GM19455 (cell line): ENCODE measurements at regions not wholly inside any gene's neighbourhood (a gene's known extent, or its start where the extent isn't known, plus 50 kb on each side); places are given as distances from the start of the nearest gene placed in this dataset.

Experiments
- ATAC-seq: cut with Tn5 transposase; IDR thresholded peaks from one replicate; pipeline ENCODE4 v1.9.1; 2021; ENCODE audit not compliant: unreplicated experiment

DNA sequence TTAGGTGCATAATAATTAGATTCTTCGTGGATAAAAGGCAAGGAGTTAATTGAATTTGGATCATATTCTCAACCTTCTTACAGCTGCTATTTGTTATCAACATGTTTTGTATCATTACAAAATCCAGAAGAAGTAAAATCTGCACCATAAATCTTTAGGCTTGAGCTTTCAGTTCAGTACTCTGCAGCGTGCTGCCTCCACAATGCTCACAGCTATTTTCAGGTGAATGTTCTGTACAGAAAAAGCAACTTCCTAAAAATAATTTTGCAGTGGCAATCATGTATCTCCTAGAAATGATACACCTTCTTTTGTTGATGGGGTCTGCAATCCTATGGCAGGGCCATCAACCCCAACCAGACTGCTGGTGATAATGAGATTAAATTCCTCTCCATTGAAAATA lies 220.9 kb upstream of the CTNNB1 start:
- ATAC-seq, result no peak

GRCh38 chr3:40979962-40980361 lies 219.3 kb upstream of the CTNNB1 start:
- ATAC-seq, result no peak

DNA sequence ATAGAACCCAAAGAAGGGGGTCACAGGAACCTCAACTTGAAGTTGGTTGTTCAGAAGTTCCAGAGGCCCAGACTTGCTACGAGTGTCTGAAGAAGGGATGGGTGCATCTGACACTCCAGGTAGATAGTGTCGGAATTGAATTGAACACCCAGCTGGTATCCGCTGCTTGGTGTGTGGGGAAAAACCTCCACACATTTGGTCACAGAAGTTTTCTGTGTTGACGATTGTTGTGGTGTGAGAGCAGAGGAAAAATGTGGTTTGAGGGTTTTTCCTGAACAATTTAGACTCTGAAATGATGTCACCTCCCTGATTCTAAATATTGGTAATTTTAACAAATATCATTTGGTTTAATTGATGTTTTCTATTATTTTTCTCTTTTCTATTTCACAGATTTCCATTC lies 218.8 kb upstream of the CTNNB1 start:
- ATAC-seq, result no peak

GRCh38 chr3:40985195-40985594 lies 214.1 kb upstream of the CTNNB1 start:
- ATAC-seq, result no peak

GRCh38 chr3:40988468-40988867 lies 210.8 kb upstream of the CTNNB1 start:
- no peak for ATAC-seq

DNA sequence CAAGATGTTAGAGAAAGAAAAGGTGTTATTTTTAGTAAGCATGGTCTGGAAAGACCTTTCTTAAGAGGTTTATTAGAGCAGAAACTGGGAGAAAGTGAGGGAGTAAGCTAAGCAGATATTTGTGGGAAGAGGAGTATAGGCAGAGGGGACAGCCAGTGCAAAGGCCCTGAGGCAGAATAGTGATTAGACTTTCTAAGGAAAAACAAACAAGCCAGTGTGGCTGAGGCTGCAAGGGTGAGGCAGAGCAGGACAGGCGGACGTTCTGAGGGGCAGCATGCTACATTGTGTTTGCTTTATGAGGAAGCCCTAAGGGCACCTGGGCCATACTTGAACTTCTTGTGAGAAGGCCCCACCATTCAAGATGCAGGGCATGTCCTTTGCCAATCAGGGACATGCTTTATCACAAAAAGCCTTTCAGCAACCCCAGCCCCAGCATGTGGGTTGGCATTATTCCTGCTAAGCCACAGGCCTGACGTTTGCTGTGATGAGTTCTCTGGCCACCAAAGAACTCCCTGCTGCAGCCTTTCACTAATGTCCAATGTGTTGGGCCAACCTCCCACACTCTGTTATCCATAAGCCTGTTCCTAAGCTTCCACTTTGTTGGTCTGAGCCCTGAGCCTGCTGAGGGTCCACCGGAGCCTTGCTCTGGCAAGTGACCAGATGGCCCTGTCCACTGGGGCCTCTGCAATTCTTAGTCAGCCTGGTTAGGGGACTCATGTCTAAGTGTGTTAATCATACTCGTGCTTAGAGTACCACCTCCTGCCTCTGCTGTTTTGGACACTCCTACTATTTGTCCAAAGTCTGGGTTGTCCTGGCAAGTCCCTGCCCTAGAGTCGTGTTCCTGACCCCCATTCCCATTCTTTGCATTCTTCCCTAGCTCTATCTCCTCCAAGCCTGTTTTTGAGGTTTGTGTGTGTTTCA lies 209.9 kb upstream of the CTNNB1 start:
- ATAC-seq, result no peak

DNA sequence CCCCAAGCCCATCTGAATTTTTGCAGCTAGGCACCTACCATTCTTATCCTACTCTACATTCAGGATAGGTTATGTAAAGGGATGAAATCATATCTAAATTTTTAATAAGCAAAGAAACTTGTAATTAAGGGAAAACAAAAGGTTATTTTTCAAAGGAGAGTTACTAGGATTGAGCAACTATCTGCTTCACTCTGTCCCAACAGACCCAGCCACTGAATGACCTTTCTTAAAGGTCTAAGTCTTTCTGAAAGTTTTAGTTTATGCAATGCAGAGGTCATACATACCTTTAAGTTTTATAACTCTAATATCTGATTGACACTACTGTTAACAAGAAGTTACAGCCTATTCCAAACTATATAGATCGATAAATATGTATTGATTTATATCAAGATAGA lies 209.2 kb upstream of the CTNNB1 start:
- ATAC-seq, result no peak

DNA sequence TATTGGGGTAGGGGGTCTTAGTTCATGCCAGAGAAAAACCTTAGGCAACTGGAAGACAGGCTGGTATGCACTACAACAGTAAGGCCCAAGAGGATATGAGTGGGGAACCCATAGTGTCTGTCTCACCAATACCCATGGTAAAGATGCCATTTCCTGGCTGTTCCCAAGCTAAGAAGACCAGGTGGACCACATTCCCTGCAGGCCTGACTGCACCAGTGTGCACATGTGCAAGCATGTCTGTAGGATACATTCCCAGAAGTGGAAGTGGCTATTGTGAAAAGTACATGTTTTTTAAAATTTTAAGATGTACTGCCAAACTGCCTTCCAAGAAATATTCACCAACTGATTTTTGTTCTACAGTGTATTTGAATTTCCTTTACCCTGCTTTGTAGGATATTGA lies 207.3 kb upstream of the CTNNB1 start:
- no peak for ATAC-seq

DNA sequence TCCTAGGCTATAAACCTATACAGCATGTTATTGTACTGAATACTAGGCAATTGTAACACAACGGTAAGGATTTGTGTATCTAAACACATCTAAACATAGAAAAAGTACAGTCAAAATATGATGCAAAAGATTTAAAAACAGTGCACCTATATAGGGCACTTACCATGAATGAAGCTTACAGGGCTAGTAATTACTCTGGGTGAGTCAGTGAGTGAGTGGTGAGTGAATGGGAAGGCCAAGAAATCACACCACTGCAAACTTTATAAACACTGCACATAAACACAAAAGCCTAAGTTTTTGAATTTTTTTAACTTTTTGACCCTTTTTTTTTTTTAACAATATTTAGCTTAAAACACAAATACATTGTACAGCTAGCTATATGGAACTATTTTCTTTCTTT lies 204.7 kb upstream of the CTNNB1 start:
- no peak for ATAC-seq

- no peak for ATAC-seq
Observed at GRCh38 chr3:40995271-40995670, 204.0 kb upstream of the CTNNB1 start.

- ATAC-seq, result no peak
Observed at GRCh38 chr3:40996382-40996781, 202.9 kb upstream of the CTNNB1 start.

DNA sequence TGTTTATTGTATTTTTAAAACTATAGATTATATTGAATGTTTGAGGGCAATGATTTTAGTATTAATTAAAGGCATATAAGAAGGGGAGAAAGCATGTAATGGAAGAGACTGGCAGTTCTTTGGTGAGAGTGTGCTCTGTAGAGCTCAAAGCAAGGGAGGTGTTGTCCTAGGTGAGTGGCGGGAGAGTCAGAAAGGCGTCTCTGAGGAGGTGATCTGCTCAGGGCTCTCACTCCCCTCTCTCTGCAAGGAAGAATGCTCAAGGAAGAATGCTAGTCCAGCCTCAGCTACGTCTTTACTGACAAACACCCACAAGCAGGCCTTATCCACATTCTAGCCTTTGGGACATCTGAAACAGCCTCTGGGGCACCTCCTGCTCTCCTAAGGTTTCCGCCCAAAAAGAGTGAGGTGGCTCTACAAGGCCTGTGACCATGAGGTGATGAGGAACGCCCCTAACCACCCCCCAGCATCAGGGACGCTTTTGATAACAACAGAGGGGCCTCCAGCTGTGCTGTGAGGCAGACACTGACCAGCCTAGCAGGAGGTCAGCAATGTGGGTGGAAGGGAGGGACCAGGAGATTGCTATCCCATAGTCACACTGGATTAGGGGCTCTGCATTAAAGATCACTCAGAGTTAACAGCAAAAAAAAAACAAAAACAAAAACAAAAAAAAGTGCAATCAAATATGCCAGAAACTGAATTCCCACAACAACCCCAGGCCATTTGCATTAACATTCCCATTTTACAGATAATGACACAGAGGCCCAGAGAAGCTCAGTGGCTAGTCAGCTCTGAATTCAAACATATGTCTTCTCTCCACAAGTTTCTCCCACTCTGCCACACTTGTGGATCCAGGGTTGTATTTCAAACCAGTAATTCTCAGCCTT lies 202.2 kb upstream of the CTNNB1 start:
- no peak for ATAC-seq

DNA sequence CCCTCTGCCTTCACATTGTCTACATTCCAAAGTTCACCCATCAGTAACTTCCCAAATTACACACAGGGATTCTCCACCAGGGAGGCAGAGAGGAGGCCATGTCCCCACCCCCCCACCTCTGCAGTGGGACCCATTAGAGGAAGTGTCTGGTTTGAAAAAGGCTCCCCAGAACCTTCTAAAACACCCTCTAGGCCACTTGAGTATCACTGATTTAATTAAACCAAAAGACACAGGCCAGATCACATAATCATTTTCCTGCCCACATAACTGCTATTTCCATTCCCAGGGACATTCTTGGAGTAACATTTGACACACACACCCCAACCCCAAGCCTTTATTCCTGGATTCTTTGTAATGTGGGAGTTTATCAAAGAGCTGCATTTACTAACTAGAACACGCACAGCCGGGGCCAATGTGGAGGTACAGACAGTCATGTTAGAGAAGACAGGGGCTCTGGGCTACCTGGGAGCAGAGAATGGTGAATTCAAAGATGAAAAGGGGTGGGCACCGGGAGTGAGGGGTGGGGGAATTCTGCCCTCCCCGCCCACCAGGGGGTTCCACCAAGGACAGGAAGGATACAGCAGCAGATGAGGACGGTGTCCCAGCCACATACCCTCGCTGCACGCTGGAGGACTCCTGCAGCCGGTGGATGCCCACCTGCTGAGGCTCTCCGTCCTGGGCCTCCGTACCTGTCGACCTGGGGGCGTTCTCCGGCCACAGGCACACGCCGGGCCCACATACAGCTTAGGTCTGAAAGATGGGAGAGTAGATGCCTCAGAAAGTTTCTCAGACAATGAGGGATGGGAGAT lies 201.4 kb upstream of the CTNNB1 start:
- ATAC-seq, result no peak

- no peak for ATAC-seq
Observed at GRCh38 chr3:40999682-41000081, 199.6 kb upstream of the CTNNB1 start.

DNA sequence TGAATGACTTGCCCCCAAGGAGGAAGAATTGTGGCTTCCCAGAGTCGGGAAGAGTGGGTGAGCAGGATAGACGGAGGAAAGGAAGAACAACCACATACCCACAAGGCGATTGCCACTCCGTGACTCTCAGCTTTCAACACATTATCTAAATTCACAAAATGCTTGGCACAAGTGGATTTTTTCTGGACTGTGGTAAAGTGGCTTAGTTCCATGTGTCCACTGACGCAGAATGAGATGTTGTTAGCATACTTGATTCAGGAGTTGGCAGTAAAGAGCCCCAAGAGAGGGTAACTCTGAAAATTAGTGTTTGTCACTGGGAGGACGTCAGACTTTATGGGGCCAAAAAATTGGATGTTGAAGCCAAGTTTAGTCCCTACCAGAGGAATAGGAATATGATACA lies 198.8 kb upstream of the CTNNB1 start:
- no peak for ATAC-seq

DNA sequence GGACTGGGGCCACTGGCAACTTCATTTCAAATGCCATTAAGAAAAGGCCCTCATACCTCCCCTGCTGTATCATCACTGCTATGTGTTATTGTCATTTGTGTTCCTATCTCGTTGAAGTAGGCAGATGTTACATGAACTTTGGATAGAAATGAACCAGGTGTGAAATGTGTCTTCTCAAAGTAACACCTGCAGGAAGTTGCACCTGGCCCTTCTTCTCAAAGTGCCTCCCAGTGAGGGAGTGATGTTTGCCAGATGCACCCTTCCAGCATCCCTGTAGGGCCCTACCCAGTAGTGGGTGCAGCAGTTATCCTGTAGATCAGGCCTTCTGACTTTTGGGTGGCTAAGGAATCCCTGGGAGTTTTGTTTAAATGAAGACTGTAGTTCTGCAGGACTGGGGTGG lies 197.7 kb upstream of the CTNNB1 start:
- no peak for ATAC-seq

GRCh38 chr3:41002104-41002503 lies 197.2 kb upstream of the CTNNB1 start:
- ATAC-seq, result no peak

DNA sequence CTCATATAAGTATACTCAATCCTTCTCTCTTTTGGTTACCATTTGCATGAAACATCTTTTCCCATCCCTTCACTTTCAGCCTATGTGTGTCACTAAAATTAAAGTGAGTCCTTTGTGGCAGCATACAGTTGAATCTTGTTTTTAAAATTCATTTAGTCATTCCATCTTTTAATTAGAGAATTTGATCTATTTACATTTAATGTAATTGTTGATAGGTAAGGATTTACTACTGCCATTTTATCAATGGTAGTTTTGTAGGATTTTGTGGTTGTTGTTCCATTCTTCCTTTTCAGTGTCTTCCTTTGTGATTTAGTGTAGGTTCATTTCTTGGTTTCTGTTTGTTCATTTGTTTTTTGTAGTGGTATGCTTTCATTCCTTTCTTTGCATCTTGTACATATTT lies 191.9 kb upstream of the CTNNB1 start:
- no peak for ATAC-seq

GRCh38 chr3:41011854-41012253 lies 187.5 kb upstream of the CTNNB1 start:
- no peak for ATAC-seq

DNA sequence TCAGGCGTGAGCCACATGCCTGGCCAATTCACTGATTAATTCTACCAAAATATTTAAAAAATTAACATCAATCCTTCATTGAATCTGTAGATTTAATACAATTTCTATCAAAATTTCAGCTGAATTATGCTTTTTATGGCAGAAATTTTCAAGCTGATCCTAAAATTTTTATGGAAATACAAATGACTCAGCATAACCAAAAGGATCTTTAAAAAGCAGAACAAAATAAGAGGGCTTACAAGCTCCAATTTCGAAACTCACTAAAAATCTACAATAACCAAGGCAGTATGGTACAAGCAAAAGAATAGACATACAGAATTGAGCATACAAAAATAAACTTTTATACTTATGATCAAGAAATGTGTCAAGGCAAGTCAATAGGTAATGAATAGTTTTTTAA lies 180.4 kb upstream of the CTNNB1 start:
- ATAC-seq, result no peak
